ENCODE measurements at regions not wholly inside any gene's neighbourhood (a gene's known extent, or its start where the extent isn't known, plus 50 kb on each side); places are given as distances from the start of the nearest gene placed in this dataset.

GRCh38 chr7:45992826-45993225 is 71.8 kb upstream of the IGFBP3 start:
- Histone ChIP-seq H3K56ac (replicated peaks; ENCODE audit: insufficient read length, low read depth, low read length) (no peak overlapping the region), H3K14ac (ENCODE audit: insufficient read length) (no peak overlapping the region), H3K4ac (replicated peaks; ENCODE audit: insufficient read length, low read depth, low read length) (no peak overlapping the region), H3K23ac (ENCODE audit: insufficient read length) (no peak overlapping the region), H2BK15ac (ENCODE audit: low read length) (no peak overlapping the region), H3K9me3 (ENCODE audit: insufficient read depth in 2 of 2, low read depth in 1 of 2, low read length in 1 of 2) (peaks cover 2 to 5% of the 10 kb centered on the region in 2 experiments; a peak in 2 of 4 replicates), H4K20me1 (replicated peaks in 1 of 2; ENCODE audit: control insufficient read depth in 1 of 2, insufficient read depth in 2 of 2, low read length in 2 of 2) (no peaks in the 10 kb centered on the region), H4K5ac (ENCODE audit: insufficient read length, low read depth, low read length) (no peak overlapping the region), H3K4me1 (replicated peaks in 1 of 4; ENCODE audit: control insufficient read depth in 3 of 4, insufficient read depth in 4 of 4, low read length in 3 of 4) (no peaks in the 10 kb centered on the region; a peak in 1 of 7 replicates), H2BK5ac (ENCODE audit: low read depth, low read length) (no peak overlapping the region), H3K23me2 (ENCODE audit: low read depth, low read length) (no peaks in the 10 kb centered on the region), H4K91ac (replicated peaks; ENCODE audit: insufficient read length, low read length) (no peak overlapping the region), H3K18ac (ENCODE audit: extremely low read depth, low read length) (no peak overlapping the region), H2BK120ac (replicated peaks; ENCODE audit: low read depth, low read length) (no peak overlapping the region), H2BK12ac (ENCODE audit: low read depth, low read length) (no peak overlapping the region), H3K79me1 (ENCODE audit: low read depth, low read length) (no peaks in the 10 kb centered on the region), H3K9ac (replicated peaks in 1 of 4; ENCODE audit: extremely low read depth in 1 of 4, low read depth in 3 of 4, low read length in 3 of 4) (no peak overlapping the region), H3K27me3 (replicated peaks in 1 of 4; ENCODE audit: control insufficient read depth in 3 of 4, extremely low read depth in 1 of 4, insufficient read depth in 3 of 4, low read length in 3 of 4) (no peaks in the 10 kb centered on the region), H3K4me2 (ENCODE audit: insufficient read depth in 1 of 2, low read depth in 2 of 2, low read length in 2 of 2) (no peak overlapping the region), H3K36me3 (ENCODE audit: control insufficient read depth in 2 of 4, insufficient read depth in 4 of 4, low read length in 3 of 4) (no peaks in the 10 kb centered on the region), H4K8ac (ENCODE audit: extremely low read depth, insufficient read depth, low read length) (no peak overlapping the region), H2BK20ac (ENCODE audit: low read length) (no peak overlapping the region), H2AK5ac (ENCODE audit: low read depth, low read length) (no peak overlapping the region), H3K27ac (ENCODE audit: low read depth, low read length) (no peak overlapping the region), H3K79me2 (ENCODE audit: control insufficient read depth in 1 of 2, insufficient read depth in 2 of 2, low read length in 2 of 2) (no peaks in the 10 kb centered on the region), H3K4me3 (ENCODE audit: extremely low read depth in 1 of 4, insufficient read depth in 2 of 4, low read depth in 3 of 4, low read length in 4 of 4) (no peak overlapping the region), H2AFZ (ENCODE audit: low read length) (no peak overlapping the region)
- 89% methylated on average over 4 of the region's 4 CpGs; no CpG with 5 or more reads in 1 of the 2 experiments for WGBS, 2 experiments (ENCODE audit: extremely low coverage in 1 of 2, insufficient coverage in 1 of 2, insufficient read length in 1 of 2, insufficient replicate concordance in 2 of 2, low coverage in 1 of 2, low lambda C conversion rate in 2 of 2, missing lambda C conversion rate in 1 of 2)
- ChIA-PET CTCF (ENCODE audit: partially characterized antibody) (no interaction called here), POLR2A (ENCODE audit: partially characterized antibody) (no interaction called here)
- TF ChIP-seq RXRA (IDR thresholded peaks at IDR 0.05; ENCODE audit: insufficient read depth, low read depth, low read length) (no peak), HDAC6 (IDR thresholded peaks at IDR 0.05; ENCODE audit: low read depth, low read length) (no peak), SAP30 (IDR thresholded peaks at IDR 0.05; ENCODE audit: insufficient read depth, insufficient replicate concordance, low read length) (no peak)
- FAIRE-seq (no peak), DNase-seq (ENCODE audit: low read depth in 1 of 2, low spot score in 2 of 2) (no peak)

Data from H1 (cell line).